Upper lobe of right lung (tissue), 1 donor: ENCODE measurements at regions not wholly inside any gene's neighbourhood (a gene's known extent, or its start where the extent isn't known, plus 50 kb on each side); places are given as distances from the start of the nearest gene placed in this dataset.

Experiments
- ATAC-seq: fragments of 200-7000 bp; cut with Tn5 transposase; one replicate; pipeline ENCODE4 v1.9.1; 2020; ENCODE audit warnings: mild to moderate bottlenecking, moderate library complexity
- DNase-seq: peaks from one replicate; pipeline ENCODE4 v3.0.0-alpha.2; 2020
- H3K27ac ChIP-seq: fragments of 200-600 bp; one replicate; pipeline ENCODE4 v1.8.0; 2022
- H3K27me3 ChIP-seq: fragments of 200-600 bp; one replicate; pipeline ENCODE4 v1.8.0; 2022; ENCODE audit warnings: mild to moderate bottlenecking
- H3K36me3 ChIP-seq: fragments of 200-600 bp; one replicate; pipeline ENCODE4 v1.8.0; 2022
- H3K4me1 ChIP-seq: fragments of 200-600 bp; one replicate; pipeline ENCODE4 v1.8.0; 2022
- H3K4me3 ChIP-seq: fragments of 200-600 bp; one replicate; pipeline ENCODE4 v1.8.0; 2022; ENCODE audit warnings: mild to moderate bottlenecking
- H3K9me3 ChIP-seq: fragments of 200-600 bp; one replicate; pipeline ENCODE4 v1.8.0; 2022
- intact Hi-C: fragments of 100-400 bp; cut with DNase I; formaldehyde crosslinking; loops from one replicate; pipeline ENCODE4 v1.11.0; 2022
- TF ChIP-seq, protein P1 (sequence below): fragments of 200-600 bp; IDR thresholded peaks from one replicate; pipeline ENCODE4 v1.8.0; 2022; ENCODE audit warnings: antibody characterized with exemption
- donor health status: DM: no; HTN: yes; CAD: no; lungs with severe emphysema.

DNA sequence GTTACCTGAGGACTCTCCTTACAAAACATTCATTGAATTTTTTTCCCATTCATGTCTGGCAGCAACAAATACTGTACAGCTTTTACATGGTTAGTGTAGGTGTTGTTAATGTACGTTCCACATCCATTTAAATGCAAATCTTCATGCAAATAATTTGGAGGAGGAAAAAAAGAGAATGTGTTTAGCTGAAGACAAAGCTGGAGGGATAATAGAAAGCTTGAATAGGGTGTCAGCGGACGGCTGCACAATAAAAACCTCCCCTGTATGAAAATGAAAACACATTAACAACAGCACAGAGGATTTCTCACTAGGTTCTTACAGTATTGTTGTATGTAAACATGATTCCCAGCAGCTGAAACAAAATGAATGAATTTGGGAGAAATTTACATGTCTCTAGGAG lies 231.5 kb downstream of the ZNF608 start:
- H3K9me3 ChIP-seq = no peaks in the 10 kb centered on the region
- intact Hi-C loops = no loop called here
- no peaks in the 10 kb centered on the region for H3K27me3 ChIP-seq
- H3K4me1 ChIP-seq = peaks cover 18% of the 10 kb centered on the region
- H3K27ac ChIP-seq = no peak overlapping the region
- H3K36me3 ChIP-seq = no peaks in the 10 kb centered on the region
- H3K4me3 ChIP-seq = no peak overlapping the region
- DNase-seq (no peak), ATAC-seq (no peak)
- TF ChIP-seq, protein P1, sequence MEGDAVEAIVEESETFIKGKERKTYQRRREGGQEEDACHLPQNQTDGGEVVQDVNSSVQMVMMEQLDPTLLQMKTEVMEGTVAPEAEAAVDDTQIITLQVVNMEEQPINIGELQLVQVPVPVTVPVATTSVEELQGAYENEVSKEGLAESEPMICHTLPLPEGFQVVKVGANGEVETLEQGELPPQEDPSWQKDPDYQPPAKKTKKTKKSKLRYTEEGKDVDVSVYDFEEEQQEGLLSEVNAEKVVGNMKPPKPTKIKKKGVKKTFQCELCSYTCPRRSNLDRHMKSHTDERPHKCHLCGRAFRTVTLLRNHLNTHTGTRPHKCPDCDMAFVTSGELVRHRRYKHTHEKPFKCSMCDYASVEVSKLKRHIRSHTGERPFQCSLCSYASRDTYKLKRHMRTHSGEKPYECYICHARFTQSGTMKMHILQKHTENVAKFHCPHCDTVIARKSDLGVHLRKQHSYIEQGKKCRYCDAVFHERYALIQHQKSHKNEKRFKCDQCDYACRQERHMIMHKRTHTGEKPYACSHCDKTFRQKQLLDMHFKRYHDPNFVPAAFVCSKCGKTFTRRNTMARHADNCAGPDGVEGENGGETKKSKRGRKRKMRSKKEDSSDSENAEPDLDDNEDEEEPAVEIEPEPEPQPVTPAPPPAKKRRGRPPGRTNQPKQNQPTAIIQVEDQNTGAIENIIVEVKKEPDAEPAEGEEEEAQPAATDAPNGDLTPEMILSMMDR = no peak

DNA sequence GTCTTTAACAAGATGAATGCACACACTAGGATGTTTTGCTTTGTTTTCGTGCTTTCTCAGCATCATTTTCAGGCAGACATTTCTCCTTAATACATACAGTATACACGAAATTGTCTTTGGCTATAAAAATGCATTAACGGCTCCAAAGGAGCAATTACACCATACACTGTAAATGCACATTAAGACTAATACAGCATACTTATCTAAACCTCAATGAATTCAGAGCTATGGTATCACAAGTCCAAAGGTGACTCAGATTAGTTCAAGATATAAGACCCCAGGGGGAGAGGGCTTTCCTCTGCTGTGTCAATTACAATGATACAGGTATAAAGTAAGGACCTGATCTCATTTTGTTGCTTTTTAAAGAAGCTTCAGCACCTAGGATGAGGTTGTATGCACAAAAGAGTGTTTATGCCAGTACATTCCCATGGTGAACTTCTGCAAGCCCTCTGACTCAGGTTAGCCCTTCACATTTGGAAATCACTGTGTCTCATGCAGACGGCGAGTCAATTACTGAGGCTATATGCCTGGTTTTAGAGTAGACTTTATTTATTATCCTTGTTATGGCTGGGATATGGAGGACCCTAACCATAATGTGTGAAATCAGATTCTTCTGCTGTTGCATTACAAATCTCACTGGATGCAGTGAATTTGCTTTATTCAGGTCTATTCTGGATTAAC lies 233.3 kb downstream of the ZNF608 start:
- ATAC-seq = no peak
- Histone ChIP-seq H3K9me3 (no peaks in the 10 kb centered on the region), H3K4me3 (no peak overlapping the region), H3K27ac (no peak overlapping the region), H3K27me3 (no peaks in the 10 kb centered on the region), H3K4me1 (peaks cover 14% of the 10 kb centered on the region), H3K36me3 (no peaks in the 10 kb centered on the region)
- intact Hi-C loops = no loop called here
- no peak for DNase-seq
- TF ChIP-seq, protein P1 = no peak

DNA sequence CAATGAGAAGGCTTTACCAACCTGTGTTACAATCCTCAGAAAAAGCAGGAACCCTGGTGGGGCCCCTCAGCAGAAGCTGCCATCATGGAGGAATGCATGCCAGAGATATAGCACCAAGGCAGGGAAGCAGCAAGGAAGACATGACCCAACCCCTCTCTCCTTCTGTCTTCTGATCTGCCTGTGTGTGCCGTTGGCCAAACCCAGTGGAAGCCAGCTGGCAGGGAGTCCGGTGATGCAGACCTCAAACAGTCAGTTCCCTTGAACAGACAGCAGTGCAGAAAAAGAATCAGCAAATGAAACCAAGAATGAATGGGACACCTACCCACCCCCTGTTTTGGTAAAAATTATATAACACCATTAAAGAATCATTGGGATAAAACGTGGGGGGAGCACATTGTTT lies 234.2 kb downstream of the ZNF608 start:
- Histone ChIP-seq H3K4me1 (peaks cover 14% of the 10 kb centered on the region), H3K9me3 (no peaks in the 10 kb centered on the region), H3K27me3 (no peaks in the 10 kb centered on the region), H3K4me3 (no peak overlapping the region), H3K27ac (no peak overlapping the region), H3K36me3 (no peaks in the 10 kb centered on the region)
- no peak for DNase-seq
- TF ChIP-seq, protein P1 = no peak
- intact Hi-C loops = no loop called here
- ATAC-seq = peak; percentile 22

DNA sequence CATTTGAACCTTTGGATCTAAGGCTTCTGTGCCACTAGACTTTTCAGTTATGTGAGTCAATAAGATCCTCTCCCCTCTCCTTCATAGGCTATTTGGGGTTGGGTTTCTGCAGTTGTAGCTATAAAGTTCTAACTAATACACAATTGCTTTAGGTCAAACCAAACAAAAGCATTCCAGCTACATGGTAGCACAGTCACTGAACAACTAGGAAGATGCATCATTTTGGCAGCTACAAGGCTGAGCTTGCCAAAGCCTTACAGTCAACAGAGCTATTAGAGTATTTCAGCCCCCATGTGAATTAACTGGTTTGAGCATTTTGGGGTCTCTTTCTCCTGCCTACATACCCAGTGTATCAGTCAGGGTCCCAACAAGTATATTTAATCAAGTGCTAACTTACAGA lies 234.6 kb downstream of the ZNF608 start:
- TF ChIP-seq, protein P1 = no peak
- H3K27me3 ChIP-seq = no peaks in the 10 kb centered on the region
- no peak overlapping the region for H3K27ac ChIP-seq
- DNase-seq = no peak
- H3K9me3 ChIP-seq = no peaks in the 10 kb centered on the region
- H3K4me1 ChIP-seq = peaks cover 14% of the 10 kb centered on the region
- no peak overlapping the region for H3K4me3 ChIP-seq
- no peak for ATAC-seq
- intact Hi-C loops = no loop called here
- H3K36me3 ChIP-seq = no peaks in the 10 kb centered on the region

DNA sequence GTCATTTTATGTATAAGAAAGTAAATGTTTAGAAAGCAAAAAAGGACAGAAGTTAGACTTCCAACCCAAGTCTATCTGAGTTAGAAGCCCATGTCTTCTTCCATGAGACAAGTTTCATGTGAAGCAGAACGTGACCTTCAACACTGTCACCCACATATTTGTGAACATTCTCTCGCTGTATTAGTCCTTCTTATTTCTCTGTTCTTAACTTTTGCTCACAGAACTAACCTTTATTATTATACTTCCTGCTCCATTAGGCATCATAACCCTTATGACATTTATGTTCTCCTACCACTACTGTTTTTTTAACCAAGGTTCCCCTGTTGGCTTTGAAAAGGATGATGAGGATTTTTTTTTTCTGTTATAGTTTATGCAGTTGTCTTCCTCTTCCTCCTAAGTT lies 238.8 kb downstream of the ZNF608 start:
- TF ChIP-seq, protein P1 = no peak

More for the DNA sequence above, 238.8 kb downstream of the ZNF608 start:
- H3K36me3 ChIP-seq = no peaks in the 10 kb centered on the region
- H3K27ac ChIP-seq = no peak overlapping the region
- H3K9me3 ChIP-seq = no peaks in the 10 kb centered on the region
- no peak for ATAC-seq
- intact Hi-C loops = no loop called here
- no peaks in the 10 kb centered on the region for H3K4me1 ChIP-seq
- no peak for DNase-seq
- H3K4me3 ChIP-seq = no peak overlapping the region
- H3K27me3 ChIP-seq = no peaks in the 10 kb centered on the region
